GM12892 (cell line): ENCODE measurements at regions not wholly inside any gene's neighbourhood (a gene's known extent, or its start where the extent isn't known, plus 50 kb on each side); places are given as distances from the start of the nearest gene placed in this dataset.

Source experiments
- POLR2A ChIP-seq: IDR thresholded peaks from 2 replicates; pipeline ENCODE4 v1.6.1; 2011; ENCODE audit warnings: low read depth, low read length, control low read depth
- POLR2AphosphoS5 ChIP-seq: IDR thresholded peaks from 2 replicates; pipeline ENCODE4 v1.6.1; 2011; ENCODE audit warnings: low read depth, low read length, control low read depth

DNA sequence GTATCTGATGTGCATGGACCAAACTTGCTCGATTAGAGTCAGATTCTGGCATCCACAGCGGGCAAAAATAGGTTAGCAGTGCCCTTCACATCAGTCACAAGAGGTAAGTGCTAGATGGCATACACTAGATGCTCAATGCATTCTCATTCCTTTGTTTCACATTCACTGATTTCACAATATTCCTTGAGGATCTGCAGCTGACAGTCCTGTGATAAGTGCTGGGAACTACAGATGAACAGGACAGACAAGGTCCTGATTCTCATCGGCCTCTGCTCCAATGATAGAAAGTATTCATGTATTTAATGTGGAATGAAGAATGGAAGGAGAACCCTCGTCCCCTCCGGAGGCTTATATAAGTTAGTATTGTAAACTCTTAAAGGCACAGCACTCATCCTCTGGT is 96.8 kb upstream of the SERPINE2 start:
- TF ChIP-seq POLR2A (no peak), POLR2AphosphoS5 (no peak)
